Right renal pelvis (tissue), 4 donors: ENCODE measurements at regions not wholly inside any gene's neighbourhood (a gene's known extent, or its start where the extent isn't known, plus 50 kb on each side); places are given as distances from the start of the nearest gene placed in this dataset.

ENCODE experiments used
- DNase-seq, 4 donors: peaks; one replicate each; pipeline ENCODE4 v3.0.0-alpha.2; 2013; ENCODE audit warnings: low read depth in 4 of 4, low spot score in 3 of 4, missing footprints in 1 of 4

GRCh38 chr4:31088600-31089230 is 368.5 kb downstream of the PCDH7 start:
- DNase-seq = no peak

GRCh38 chr4:31089815-31090214 is 369.6 kb downstream of the PCDH7 start:
- no peak for DNase-seq

DNA sequence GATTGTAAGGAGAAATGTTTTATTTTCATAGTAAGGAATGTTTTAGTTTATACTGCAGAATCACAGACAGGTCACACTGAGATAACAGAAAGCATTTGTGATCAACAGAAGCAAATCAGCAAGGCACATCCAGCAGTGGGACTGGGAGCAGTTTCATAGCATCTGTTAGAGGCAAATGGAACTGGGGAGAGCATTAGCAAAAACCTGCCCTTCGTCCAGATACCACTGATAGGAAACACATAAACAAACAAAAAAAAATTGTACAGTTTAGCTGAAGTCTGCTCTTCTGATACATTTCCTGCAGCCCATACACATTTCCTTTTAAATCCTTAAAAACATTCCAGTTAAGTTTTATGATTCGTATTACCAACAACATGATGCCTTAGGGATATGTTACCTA is 374.3 kb downstream of the PCDH7 start:
- no peak for DNase-seq

GRCh38 chr4:31097999-31098398 is 377.8 kb downstream of the PCDH7 start:
- no peak for DNase-seq

DNA sequence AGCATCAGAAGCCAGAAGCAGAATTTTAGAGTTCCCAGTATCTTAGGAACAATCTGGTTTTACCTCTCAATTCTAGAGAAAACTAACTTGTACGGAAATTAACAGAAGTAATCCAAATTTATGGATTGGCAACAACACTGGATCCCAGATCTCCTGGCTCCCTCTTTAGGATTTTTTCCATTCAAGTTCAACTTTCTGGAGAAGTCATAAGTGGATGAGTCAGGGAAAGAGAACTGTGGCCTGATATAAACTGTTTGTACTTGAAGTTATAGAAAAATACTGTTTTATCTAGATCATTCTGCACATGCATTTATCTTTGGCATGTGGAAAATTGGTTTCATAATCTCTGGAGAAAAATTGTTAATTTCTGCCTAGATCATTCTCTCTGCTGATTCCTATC is 380.4 kb downstream of the PCDH7 start:
- no peak for DNase-seq

DNA sequence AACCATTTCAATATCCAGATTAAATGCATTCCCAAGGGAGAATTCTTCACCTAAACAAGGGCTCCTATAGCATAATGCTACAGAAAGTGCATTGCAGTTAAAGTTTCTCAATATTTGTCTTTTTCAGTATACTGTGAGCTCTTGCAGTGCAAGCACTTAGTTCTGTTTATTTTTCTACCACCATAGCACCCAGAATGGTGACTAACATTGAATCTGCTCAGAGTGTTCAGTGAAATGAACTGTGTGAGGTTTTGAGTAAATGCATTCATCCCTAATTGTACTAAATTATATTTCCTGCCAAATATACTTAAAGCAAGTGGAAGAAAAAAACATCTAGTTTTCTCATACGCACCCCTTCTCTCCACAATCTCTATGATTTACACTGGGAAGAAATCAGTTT is 383.9 kb downstream of the PCDH7 start:
- DNase-seq = no peak

- DNase-seq = no peak
Observed at GRCh38 chr4:31104577-31104976, 384.4 kb downstream of the PCDH7 start.

DNA sequence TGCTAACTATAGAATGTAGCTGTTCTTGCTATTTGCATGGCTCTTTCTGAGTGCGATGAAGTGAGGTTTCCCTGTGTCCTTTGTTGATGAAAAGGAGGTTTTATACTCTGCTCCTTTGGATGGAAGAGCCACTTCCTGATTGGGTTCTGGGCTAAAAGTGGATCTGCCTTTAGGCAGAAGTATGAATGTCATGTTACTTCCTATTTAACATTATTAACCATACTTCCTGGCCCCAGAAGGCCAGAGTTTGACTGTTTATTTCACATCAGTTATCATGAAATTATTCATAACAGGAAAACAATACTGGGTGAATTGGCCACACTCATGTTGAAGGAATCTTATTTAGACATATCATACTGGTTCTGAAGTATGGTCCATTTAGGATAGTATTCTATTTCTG is 386.2 kb downstream of the PCDH7 start:
- no peak for DNase-seq

- DNase-seq = no peak
Observed at GRCh38 chr4:31107362-31107761, 387.2 kb downstream of the PCDH7 start.

DNA sequence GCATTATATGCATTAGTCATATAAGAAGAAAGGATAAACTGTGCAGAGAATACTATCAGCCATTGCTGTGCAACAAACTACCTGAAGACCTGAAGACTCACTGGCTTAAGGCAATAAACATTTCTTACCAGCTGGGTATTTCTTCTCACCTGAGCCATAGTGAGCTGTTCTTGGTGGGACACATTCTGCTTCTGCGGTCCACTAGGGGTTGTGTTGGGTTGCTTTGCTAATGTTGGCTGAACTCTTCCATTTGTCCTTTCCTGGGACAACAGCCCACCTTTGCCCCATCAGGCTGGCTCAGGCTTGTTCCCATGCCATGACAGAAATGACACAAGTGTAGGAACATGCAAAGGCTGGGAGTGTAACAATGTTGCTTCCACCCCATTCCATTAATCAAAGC is 388.6 kb downstream of the PCDH7 start:
- no peak for DNase-seq

- DNase-seq = no peak
Observed at GRCh38 chr4:31111790-31112189, 391.6 kb downstream of the PCDH7 start.

GRCh38 chr4:31114816-31115215 is 394.6 kb downstream of the PCDH7 start:
- no peak for DNase-seq

DNA sequence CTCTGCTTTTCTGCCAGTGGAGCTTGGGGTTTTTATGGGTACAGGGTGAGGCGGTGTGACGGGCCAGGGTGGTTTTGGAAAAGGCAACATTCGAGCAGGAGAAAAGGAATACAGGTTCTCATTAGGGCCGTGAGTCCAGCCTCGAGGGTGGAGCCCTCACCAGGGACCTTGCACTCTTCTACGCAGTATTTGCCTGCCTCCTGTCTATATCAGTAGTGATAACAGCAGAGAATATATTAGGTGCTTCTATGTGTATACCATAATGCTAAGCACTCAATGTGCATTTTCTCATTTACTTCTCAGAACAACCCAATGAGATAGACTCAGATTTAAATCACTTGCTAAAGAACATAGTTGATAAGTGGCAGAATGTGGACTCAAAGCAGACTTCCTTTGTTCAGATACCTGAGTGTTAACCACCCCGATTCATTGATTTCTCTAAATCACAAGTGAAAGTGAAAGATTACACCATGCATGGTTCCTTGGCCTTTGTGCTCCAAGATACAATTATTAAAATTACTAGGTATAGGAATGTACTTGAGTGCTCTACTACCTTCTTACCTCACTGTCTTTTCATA is 403.9 kb downstream of the PCDH7 start:
- no peak for DNase-seq

- DNase-seq = no peak
Observed at GRCh38 chr4:31125061-31125460, 404.9 kb downstream of the PCDH7 start.

- DNase-seq = no peak
Observed at GRCh38 chr4:31125496-31125895, 405.3 kb downstream of the PCDH7 start.

- DNase-seq = no peak
Observed at GRCh38 chr4:31126881-31127398, 406.8 kb downstream of the PCDH7 start.

GRCh38 chr4:31130930-31131329 is 410.8 kb downstream of the PCDH7 start:
- DNase-seq = no peak

DNA sequence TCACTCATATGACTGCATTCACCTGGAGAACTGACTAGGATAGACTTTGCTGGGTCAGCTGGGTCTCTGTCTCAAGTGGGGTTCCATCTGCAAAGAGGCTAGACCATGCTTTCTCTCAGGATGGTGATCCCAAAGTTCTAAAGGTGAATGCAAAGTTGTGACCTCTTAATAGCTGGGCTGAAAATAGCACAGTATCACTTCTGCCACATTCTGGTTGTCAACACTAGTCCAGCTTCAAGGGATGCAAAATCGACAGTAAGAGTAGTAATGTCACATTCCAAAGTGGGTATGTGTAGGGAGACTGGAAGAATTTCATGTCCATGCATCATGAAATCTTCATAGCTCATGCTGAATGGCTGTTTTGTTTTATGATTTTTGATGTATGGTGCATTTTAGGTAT is 414.6 kb downstream of the PCDH7 start:
- DNase-seq = no peak

DNA sequence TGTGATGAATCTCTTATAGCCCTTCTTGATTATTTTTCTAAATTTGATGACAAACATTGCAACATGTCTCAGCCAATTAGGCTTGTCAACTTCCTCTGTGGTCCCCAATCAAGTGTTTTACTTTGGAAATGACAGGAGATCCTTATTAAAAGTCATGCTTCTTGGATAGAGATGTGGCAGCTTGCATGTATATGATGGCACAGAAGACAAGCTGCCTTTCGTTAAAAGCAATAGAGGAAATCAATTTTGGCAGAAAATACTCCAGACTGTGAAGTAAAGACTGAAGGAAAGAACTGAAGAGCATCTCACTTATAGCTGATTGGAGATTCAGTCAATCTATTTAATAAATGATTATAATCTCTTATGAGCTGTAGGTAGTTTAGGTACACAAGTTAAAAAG is 419.6 kb downstream of the PCDH7 start:
- DNase-seq = no peak

- DNase-seq = no peak
Observed at GRCh38 chr4:31141095-31141831, 421.1 kb downstream of the PCDH7 start.

DNA sequence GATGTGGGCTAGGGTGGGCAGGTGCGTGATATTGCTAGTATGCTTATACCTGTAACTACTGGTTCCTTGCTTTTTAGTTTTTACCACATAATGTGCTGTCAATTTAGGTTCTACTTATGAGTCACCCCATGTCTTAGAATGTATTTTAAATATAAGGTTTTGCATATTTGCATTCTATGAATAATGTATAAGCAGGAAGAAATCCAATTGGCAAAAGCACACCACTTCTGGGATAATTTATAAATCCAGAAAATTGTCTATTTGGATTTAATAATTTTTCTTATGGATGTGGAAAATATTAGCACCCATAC is 421.6 kb downstream of the PCDH7 start:
- no peak for DNase-seq

- DNase-seq = no peak
Observed at GRCh38 chr4:31146366-31146765, 426.2 kb downstream of the PCDH7 start.
